Vagina (tissue), 2 donors: ENCODE measurements at regions not wholly inside any gene's neighbourhood (a gene's known extent, or its start where the extent isn't known, plus 50 kb on each side); places are given as distances from the start of the nearest gene placed in this dataset.

Experiments
- DNase-seq, 2 donors: peaks; one replicate each; pipeline ENCODE4 v3.0.0-alpha.2; 2017; ENCODE audit errors: extremely low spot score in 2 of 2
- H3K27ac ChIP-seq: fragments of 200-600 bp; sonication (generic); one replicate; pipeline ENCODE4 v1.5.1; 2019
- H3K27me3 ChIP-seq: fragments of 200-600 bp; sonication (generic); one replicate; pipeline ENCODE4 v1.5.1; 2019
- H3K36me3 ChIP-seq, 2 donors: fragments of 200-600 bp; sonication (generic); one replicate each; pipeline ENCODE4 v1.5.1; 2017 to 2019
- H3K4me1 ChIP-seq: fragments of 200-600 bp; sonication (generic); one replicate; pipeline ENCODE4 v1.5.1; 2019
- H3K4me3 ChIP-seq, 2 donors: fragments of 200-600 bp; sonication (generic); 1 replicate in 1 of 2; 2 replicates in 1 of 2; pipeline ENCODE4 v1.5.1; 2016 to 2019
- H3K9me3 ChIP-seq: fragments of 200-600 bp; sonication (generic); one replicate; pipeline ENCODE4 v1.5.1; 2019
- CTCF ChIP-seq, 3 experiments: fragments of 450-650 bp in 2 of 3; fragments of 200-600 bp in 1 of 3; sonication (generic) in 1 of 3; IDR thresholded peaks; one replicate each; pipeline ENCODE4 v1.5.1; 2017 to 2019; ENCODE audit warnings: antibody characterized with exemption in 3 of 3, mild to moderate bottlenecking in 2 of 3, moderate library complexity in 2 of 3
- POLR2A ChIP-seq, 2 donors: fragments of 450-650 bp; IDR thresholded peaks; one replicate each; pipeline ENCODE4 v1.6.1; 2017; ENCODE audit warnings: antibody characterized with exemption in 2 of 2, mild to moderate bottlenecking in 2 of 2, moderate library complexity in 2 of 2
- POLR2AphosphoS5 ChIP-seq, 2 donors: sonication (generic); formaldehyde crosslinking; IDR thresholded peaks; one replicate each; pipeline ENCODE4 v1.9.0; 2017; ENCODE audit warnings: antibody characterized with exemption in 2 of 2, mild to moderate bottlenecking in 2 of 2, low read depth in 1 of 2; ENCODE audit not compliant: insufficient read depth in 1 of 2
- intact Hi-C: fragments of 100-400 bp; cut with DNase I; formaldehyde crosslinking; loops from one replicate; pipeline ENCODE4 v1.15.1; 2023

GRCh38 chr15:96891046-96891445 is 560.5 kb downstream of the NR2F2 start:
- Histone ChIP-seq H3K9me3 (no peaks in the 10 kb centered on the region), H3K27ac (peak overlapping the region; percentile 68), H3K36me3 (no peaks in the 10 kb centered on the region), H3K4me1 (no peaks in the 10 kb centered on the region), H3K27me3 (no peaks in the 10 kb centered on the region), H3K4me3 (peak overlapping the region in 1 of 2 donors; percentile 38)
- intact Hi-C loops = loop anchor here (5.0 to 10.0 kb wide), 3 partner anchors 534 to 726 kb away; partner anchors contain the start of gene NR2F2
- DNase-seq = no peak
- TF ChIP-seq CTCF (IDR thresholded peaks at IDR 0.05) (no peak), POLR2AphosphoS5 (IDR thresholded peaks at IDR 0.05; ENCODE audit: insufficient read depth in 1 of 2, low read depth in 1 of 2) (no peak), POLR2A (IDR thresholded peaks at IDR 0.05) (no peak)

GRCh38 chr15:96893159-96893906 is 562.8 kb downstream of the NR2F2 start:
- H3K27ac ChIP-seq = peak overlapping the region; percentile 47
- no peak for DNase-seq
- H3K4me3 ChIP-seq = no peak overlapping the region
- no peaks in the 10 kb centered on the region for H3K27me3 ChIP-seq
- H3K9me3 ChIP-seq = no peaks in the 10 kb centered on the region
- no peaks in the 10 kb centered on the region for H3K36me3 ChIP-seq
- H3K4me1 ChIP-seq = no peaks in the 10 kb centered on the region
- peak; percentile 3 to 48 (median 27) for TF ChIP-seq CTCF (IDR thresholded peaks at IDR 0.05)
- peak in 1 of 2 donors; percentile 51 for TF ChIP-seq POLR2AphosphoS5 (IDR thresholded peaks at IDR 0.05; ENCODE audit: insufficient read depth in 1 of 2, low read depth in 1 of 2)
- no peak for TF ChIP-seq POLR2A (IDR thresholded peaks at IDR 0.05)
- intact Hi-C loops = loop anchor here (5.0 to 10.0 kb wide), 3 partner anchors 536 to 729 kb away; partner anchors contain the start of gene NR2F2

- H3K27me3 ChIP-seq = no peaks in the 10 kb centered on the region
- no peaks in the 10 kb centered on the region for H3K36me3 ChIP-seq
- DNase-seq = no peak
- H3K9me3 ChIP-seq = no peaks in the 10 kb centered on the region
- H3K4me1 ChIP-seq = no peaks in the 10 kb centered on the region
- TF ChIP-seq CTCF (IDR thresholded peaks at IDR 0.05) (no peak), POLR2AphosphoS5 (IDR thresholded peaks at IDR 0.05; ENCODE audit: insufficient read depth in 1 of 2, low read depth in 1 of 2) (no peak), POLR2A (IDR thresholded peaks at IDR 0.05) (no peak)
- intact Hi-C loops = loop anchor here (5.0 to 10.0 kb wide), 3 partner anchors 537 to 730 kb away; partner anchors contain the start of gene NR2F2
- H3K27ac ChIP-seq = no peak overlapping the region
- H3K4me3 ChIP-seq = no peak overlapping the region
Observed at GRCh38 chr15:96894659-96895058, 564.2 kb downstream of the NR2F2 start.

GRCh38 chr15:96896766-96897165 is 566.3 kb downstream of the NR2F2 start:
- no peak for DNase-seq
- intact Hi-C loops = loop anchor here (10.0 kb wide), 1 partner anchor 732 kb away; no protein-coding TSS in a partner anchor
- Histone ChIP-seq H3K27me3 (no peaks in the 10 kb centered on the region), H3K27ac (no peak overlapping the region), H3K4me1 (no peaks in the 10 kb centered on the region), H3K36me3 (no peaks in the 10 kb centered on the region), H3K4me3 (no peak overlapping the region), H3K9me3 (no peaks in the 10 kb centered on the region)
- no peak for TF ChIP-seq CTCF (IDR thresholded peaks at IDR 0.05)
- TF ChIP-seq POLR2A (IDR thresholded peaks at IDR 0.05) = no peak
- TF ChIP-seq POLR2AphosphoS5 (IDR thresholded peaks at IDR 0.05; ENCODE audit: insufficient read depth in 1 of 2, low read depth in 1 of 2) = no peak

GRCh38 chr15:96914081-96914480 is 583.6 kb downstream of the NR2F2 start:
- no peak overlapping the region for H3K27ac ChIP-seq
- H3K4me1 ChIP-seq = no peaks in the 10 kb centered on the region
- H3K4me3 ChIP-seq = no peak overlapping the region
- intact Hi-C loops = no loop called here
- no peaks in the 10 kb centered on the region for H3K36me3 ChIP-seq
- DNase-seq = no peak
- TF ChIP-seq POLR2A (IDR thresholded peaks at IDR 0.05) (no peak), CTCF (IDR thresholded peaks at IDR 0.05) (no peak)
- no peaks in the 10 kb centered on the region for H3K27me3 ChIP-seq
- H3K9me3 ChIP-seq = no peaks in the 10 kb centered on the region
